SK-N-SH treated with all-trans-retinoic acid at 6 μM for 48 hours (cell line): ENCODE measurements at regions not wholly inside any gene's neighbourhood (a gene's known extent, or its start where the extent isn't known, plus 50 kb on each side); places are given as distances from the start of the nearest gene placed in this dataset.

Experiments
- ATAC-seq: fragments of 200-7000 bp; cut with Tn5 transposase; 3 replicates; pipeline ENCODE4 v1.9.1; 2020; ENCODE audit warnings: mild to moderate bottlenecking, moderate library complexity
- ARNTL ChIP-seq: fragments of 450-650 bp; formaldehyde crosslinking; IDR thresholded peaks from 2 replicates; pipeline ENCODE4 v1.5.0; 2020; ENCODE audit warnings: low read depth, mild to moderate bottlenecking, moderate library complexity, borderline replicate concordance
- BACH2 ChIP-seq: fragments of 250-450 bp; sonication (Bioruptor Pico); IDR thresholded peaks from 2 replicates; pipeline ENCODE4 v1.9.0; 2021; ENCODE audit warnings: mild to moderate bottlenecking, borderline replicate concordance
- CREB5 ChIP-seq: fragments of 250-450 bp; sonication (Bioruptor Pico); IDR thresholded peaks from 2 replicates; pipeline ENCODE4 v1.5.1; 2020; ENCODE audit warnings: low read depth, mild to moderate bottlenecking, moderate library complexity
- CSDC2 ChIP-seq: fragments of 250-450 bp; sonication (Bioruptor Pico); IDR thresholded peaks from 2 replicates; pipeline ENCODE4 v1.5.0; 2020; ENCODE audit warnings: mild to moderate bottlenecking, moderate library complexity
- ESRRG ChIP-seq: fragments of 250-450 bp; sonication (Bioruptor Pico); IDR thresholded peaks from 2 replicates; pipeline ENCODE4 v1.6.1; 2021; ENCODE audit warnings: mild to moderate bottlenecking
- ISL1 ChIP-seq: fragments of 250-450 bp; sonication (Bioruptor Pico); IDR thresholded peaks from 2 replicates; pipeline ENCODE4 v2.1.2; 2022; ENCODE audit warnings: mild to moderate bottlenecking, moderate library complexity
- OSR1 ChIP-seq: fragments of 250-450 bp; sonication (Bioruptor Pico); IDR thresholded peaks from 2 replicates; pipeline ENCODE4 v1.8.0; 2022; ENCODE audit warnings: moderate library complexity, mild to moderate bottlenecking, inconsistent platforms
- PPARA ChIP-seq: fragments of 250-450 bp; sonication (Bioruptor Pico); IDR thresholded peaks from 2 replicates; pipeline ENCODE4 v1.5.0; 2020; ENCODE audit warnings: mild to moderate bottlenecking, borderline replicate concordance
- RARB ChIP-seq: fragments of 250-450 bp; sonication (Bioruptor Pico); IDR thresholded peaks from 2 replicates; pipeline ENCODE4 v1.8.0; 2021; ENCODE audit warnings: mild to moderate bottlenecking, moderate library complexity
- SNAI2 ChIP-seq: fragments of 250-450 bp; sonication (Bioruptor Pico); IDR thresholded peaks from 2 replicates; pipeline ENCODE4 v1.5.0; 2020; ENCODE audit warnings: mild to moderate bottlenecking, moderate library complexity
- TCF4 ChIP-seq: fragments of 250-450 bp; sonication (Bioruptor Pico); IDR thresholded peaks from 2 replicates; pipeline ENCODE4 v1.8.0; 2021; ENCODE audit warnings: mild to moderate bottlenecking, moderate library complexity, borderline replicate concordance
- TOX ChIP-seq: fragments of 250-450 bp; sonication (Bioruptor Pico); IDR thresholded peaks from 2 replicates; pipeline ENCODE4 v1.8.0; 2021; ENCODE audit warnings: mild to moderate bottlenecking, moderate library complexity, borderline replicate concordance
- ZFP3 ChIP-seq: fragments of 250-450 bp; sonication (Bioruptor Pico); IDR thresholded peaks from 2 replicates; pipeline ENCODE4 v1.5.0; 2020; ENCODE audit warnings: mild to moderate bottlenecking, moderate library complexity
- ZFP30 ChIP-seq: fragments of 450-650 bp; formaldehyde crosslinking; IDR thresholded peaks from 2 replicates; pipeline ENCODE4 v1.5.0; 2022; ENCODE audit warnings: mild to moderate bottlenecking, moderate library complexity
- ZNF70 ChIP-seq: fragments of 450-650 bp; formaldehyde crosslinking; IDR thresholded peaks from 2 replicates; pipeline ENCODE4 v1.5.0; 2020; ENCODE audit warnings: mild to moderate bottlenecking, moderate library complexity
- ZNF8 ChIP-seq: fragments of 450-650 bp; formaldehyde crosslinking; IDR thresholded peaks from 2 replicates; pipeline ENCODE4 v1.5.0; 2020; ENCODE audit warnings: mild to moderate bottlenecking, moderate library complexity
- TF ChIP-seq, protein P1 (sequence below): fragments of 250-450 bp; sonication (Bioruptor Pico); IDR thresholded peaks from 2 replicates; pipeline ENCODE4 v1.5.1; 2021; ENCODE audit warnings: mild to moderate bottlenecking, moderate library complexity
- TF ChIP-seq, protein P2 (sequence below): fragments of 250-450 bp; sonication (Bioruptor Pico); IDR thresholded peaks from 2 replicates; pipeline ENCODE4 v1.5.0; 2020; ENCODE audit warnings: mild to moderate bottlenecking, moderate library complexity
- TF ChIP-seq, protein P3 (sequence below): fragments of 250-450 bp; sonication (Bioruptor Pico); IDR thresholded peaks from 2 replicates; pipeline ENCODE4 v1.8.0; 2020; ENCODE audit warnings: mild to moderate bottlenecking, moderate library complexity, borderline replicate concordance
- TF ChIP-seq, protein P4 (sequence below): fragments of 250-450 bp; sonication (Bioruptor Pico); IDR thresholded peaks from 2 replicates; pipeline ENCODE4 v1.8.0; 2021; ENCODE audit warnings: low read depth, mild to moderate bottlenecking, moderate library complexity, borderline replicate concordance

GRCh38 chr4:153122855-153123254 lies 81.4 kb upstream of the TRIM2 start:
- TF ChIP-seq PPARA: no peak
- no peak for TF ChIP-seq SNAI2 (CRISPR knock-in tag)
- TF ChIP-seq ISL1 (CRISPR knock-in tag): peak; percentile 75
- TF ChIP-seq OSR1 (CRISPR knock-in tag): no peak
- peak; percentile 51 for ATAC-seq

DNA sequence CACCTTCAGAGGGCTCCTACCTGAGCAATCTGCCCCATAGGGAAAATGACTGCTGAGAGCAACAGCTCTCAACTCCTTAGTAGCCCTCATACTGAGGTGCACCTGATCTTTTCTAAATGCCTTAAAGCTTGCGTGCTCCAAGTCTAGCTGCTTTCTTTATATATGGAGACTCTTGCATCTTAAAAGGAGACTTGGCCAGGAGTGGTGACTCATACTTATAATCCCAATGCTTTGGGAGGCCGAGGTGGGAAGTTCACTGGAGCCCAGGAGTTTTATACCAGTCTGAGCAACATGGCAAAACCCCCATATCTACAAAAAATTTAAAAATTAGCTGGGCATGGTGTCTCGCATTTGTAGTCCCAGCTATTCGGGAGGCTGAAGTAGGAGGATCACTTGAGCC lies 78.1 kb upstream of the TRIM2 start:
- no peak for ATAC-seq
- TF ChIP-seq, protein P1, sequence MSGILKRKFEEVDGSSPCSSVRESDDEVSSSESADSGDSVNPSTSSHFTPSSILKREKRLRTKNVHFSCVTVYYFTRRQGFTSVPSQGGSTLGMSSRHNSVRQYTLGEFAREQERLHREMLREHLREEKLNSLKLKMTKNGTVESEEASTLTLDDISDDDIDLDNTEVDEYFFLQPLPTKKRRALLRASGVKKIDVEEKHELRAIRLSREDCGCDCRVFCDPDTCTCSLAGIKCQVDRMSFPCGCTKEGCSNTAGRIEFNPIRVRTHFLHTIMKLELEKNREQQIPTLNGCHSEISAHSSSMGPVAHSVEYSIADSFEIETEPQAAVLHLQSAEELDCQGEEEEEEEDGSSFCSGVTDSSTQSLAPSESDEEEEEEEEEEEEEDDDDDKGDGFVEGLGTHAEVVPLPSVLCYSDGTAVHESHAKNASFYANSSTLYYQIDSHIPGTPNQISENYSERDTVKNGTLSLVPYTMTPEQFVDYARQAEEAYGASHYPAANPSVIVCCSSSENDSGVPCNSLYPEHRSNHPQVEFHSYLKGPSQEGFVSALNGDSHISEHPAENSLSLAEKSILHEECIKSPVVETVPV (CRISPR knock-in tag): no peak
- TF ChIP-seq OSR1 (CRISPR knock-in tag): no peak
- no peak for TF ChIP-seq ESRRG
- TF ChIP-seq SNAI2 (CRISPR knock-in tag): no peak
- no peak for TF ChIP-seq ZFP3 (CRISPR knock-in tag)
- TF ChIP-seq ZFP30 (CRISPR knock-in tag): no peak
- TF ChIP-seq, protein P2, sequence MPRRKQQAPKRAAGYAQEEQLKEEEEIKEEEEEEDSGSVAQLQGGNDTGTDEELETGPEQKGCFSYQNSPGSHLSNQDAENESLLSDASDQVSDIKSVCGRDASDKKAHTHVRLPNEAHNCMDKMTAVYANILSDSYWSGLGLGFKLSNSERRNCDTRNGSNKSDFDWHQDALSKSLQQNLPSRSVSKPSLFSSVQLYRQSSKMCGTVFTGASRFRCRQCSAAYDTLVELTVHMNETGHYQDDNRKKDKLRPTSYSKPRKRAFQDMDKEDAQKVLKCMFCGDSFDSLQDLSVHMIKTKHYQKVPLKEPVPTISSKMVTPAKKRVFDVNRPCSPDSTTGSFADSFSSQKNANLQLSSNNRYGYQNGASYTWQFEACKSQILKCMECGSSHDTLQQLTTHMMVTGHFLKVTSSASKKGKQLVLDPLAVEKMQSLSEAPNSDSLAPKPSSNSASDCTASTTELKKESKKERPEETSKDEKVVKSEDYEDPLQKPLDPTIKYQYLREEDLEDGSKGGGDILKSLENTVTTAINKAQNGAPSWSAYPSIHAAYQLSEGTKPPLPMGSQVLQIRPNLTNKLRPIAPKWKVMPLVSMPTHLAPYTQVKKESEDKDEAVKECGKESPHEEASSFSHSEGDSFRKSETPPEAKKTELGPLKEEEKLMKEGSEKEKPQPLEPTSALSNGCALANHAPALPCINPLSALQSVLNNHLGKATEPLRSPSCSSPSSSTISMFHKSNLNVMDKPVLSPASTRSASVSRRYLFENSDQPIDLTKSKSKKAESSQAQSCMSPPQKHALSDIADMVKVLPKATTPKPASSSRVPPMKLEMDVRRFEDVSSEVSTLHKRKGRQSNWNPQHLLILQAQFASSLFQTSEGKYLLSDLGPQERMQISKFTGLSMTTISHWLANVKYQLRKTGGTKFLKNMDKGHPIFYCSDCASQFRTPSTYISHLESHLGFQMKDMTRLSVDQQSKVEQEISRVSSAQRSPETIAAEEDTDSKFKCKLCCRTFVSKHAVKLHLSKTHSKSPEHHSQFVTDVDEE (CRISPR knock-in tag): no peak
- TF ChIP-seq, protein P3, sequence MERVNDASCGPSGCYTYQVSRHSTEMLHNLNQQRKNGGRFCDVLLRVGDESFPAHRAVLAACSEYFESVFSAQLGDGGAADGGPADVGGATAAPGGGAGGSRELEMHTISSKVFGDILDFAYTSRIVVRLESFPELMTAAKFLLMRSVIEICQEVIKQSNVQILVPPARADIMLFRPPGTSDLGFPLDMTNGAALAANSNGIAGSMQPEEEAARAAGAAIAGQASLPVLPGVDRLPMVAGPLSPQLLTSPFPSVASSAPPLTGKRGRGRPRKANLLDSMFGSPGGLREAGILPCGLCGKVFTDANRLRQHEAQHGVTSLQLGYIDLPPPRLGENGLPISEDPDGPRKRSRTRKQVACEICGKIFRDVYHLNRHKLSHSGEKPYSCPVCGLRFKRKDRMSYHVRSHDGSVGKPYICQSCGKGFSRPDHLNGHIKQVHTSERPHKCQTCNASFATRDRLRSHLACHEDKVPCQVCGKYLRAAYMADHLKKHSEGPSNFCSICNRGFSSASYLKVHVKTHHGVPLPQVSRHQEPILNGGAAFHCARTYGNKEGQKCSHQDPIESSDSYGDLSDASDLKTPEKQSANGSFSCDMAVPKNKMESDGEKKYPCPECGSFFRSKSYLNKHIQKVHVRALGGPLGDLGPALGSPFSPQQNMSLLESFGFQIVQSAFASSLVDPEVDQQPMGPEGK (CRISPR knock-in tag): no peak
- TF ChIP-seq ISL1 (CRISPR knock-in tag): no peak
- TF ChIP-seq BACH2 (CRISPR knock-in tag): no peak
- no peak for TF ChIP-seq RARB (CRISPR knock-in tag)

DNA sequence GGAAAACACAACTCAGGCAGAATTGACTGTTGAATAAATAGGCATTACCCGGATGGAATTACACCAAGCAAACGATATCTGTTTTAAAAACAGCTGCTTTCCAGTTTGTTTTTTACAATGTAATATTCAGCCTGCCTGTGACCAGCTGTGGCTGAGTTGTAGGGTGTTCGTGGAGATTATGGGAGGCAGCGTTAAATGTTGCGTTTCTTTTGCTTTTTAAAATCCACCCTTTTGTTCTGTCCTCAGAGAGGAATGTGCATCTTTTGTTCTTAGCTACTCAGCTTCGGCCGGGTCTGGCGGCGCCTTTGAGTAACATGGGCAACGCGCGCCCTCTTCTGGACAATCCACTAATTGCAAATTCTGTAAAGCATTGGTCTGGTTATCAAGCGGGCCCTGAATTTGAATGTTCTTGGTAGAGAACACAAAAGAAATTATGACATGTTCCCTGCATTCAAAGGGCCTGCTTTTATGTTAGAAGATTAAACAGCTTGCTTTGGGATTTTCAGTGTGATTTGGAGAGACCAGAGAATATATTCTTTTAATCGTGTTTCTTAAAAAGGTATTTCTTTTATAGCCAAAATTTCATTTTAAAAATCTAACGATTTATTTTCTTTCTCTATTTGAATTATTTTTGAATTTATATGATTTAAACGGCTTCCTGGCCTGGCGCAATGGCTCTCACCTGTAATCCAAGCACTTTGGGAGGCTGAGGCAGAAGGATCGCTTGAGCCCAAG lies 76.3 kb upstream of the TRIM2 start:
- TF ChIP-seq, protein P4, sequence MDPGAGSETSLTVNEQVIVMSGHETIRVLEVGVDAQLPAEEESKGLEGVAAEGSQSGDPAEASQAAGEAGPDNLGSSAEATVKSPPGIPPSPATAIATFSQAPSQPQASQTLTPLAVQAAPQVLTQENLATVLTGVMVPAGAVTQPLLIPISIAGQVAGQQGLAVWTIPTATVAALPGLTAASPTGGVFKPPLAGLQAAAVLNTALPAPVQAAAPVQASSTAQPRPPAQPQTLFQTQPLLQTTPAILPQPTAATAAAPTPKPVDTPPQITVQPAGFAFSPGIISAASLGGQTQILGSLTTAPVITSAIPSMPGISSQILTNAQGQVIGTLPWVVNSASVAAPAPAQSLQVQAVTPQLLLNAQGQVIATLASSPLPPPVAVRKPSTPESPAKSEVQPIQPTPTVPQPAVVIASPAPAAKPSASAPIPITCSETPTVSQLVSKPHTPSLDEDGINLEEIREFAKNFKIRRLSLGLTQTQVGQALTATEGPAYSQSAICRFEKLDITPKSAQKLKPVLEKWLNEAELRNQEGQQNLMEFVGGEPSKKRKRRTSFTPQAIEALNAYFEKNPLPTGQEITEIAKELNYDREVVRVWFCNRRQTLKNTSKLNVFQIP (CRISPR knock-in tag): no peak
- TF ChIP-seq CREB5 (CRISPR knock-in tag): no peak
- TF ChIP-seq TOX: no peak
- TF ChIP-seq ZFP3 (CRISPR knock-in tag): no peak
- TF ChIP-seq BACH2 (CRISPR knock-in tag): no peak
- no peak for TF ChIP-seq ZNF70 (CRISPR knock-in tag)
- no peak for TF ChIP-seq ARNTL
- no peak for TF ChIP-seq ZNF8 (CRISPR knock-in tag)
- TF ChIP-seq, protein P1 (CRISPR knock-in tag): no peak
- no peak for TF ChIP-seq ZFP30 (CRISPR knock-in tag)
- TF ChIP-seq, protein P3 (CRISPR knock-in tag): no peak
- no peak for TF ChIP-seq ESRRG
- no peak for TF ChIP-seq CSDC2 (CRISPR knock-in tag)
- no peak for TF ChIP-seq TCF4 (CRISPR knock-in tag)
- TF ChIP-seq SNAI2 (CRISPR knock-in tag): no peak
- no peak for TF ChIP-seq OSR1 (CRISPR knock-in tag)
- TF ChIP-seq, all 23 proteins: peak for 0
- peak; percentile 98 for ATAC-seq
